Ishikawa (cell line): ENCODE measurements at regions not wholly inside any gene's neighbourhood (a gene's known extent, or its start where the extent isn't known, plus 50 kb on each side); places are given as distances from the start of the nearest gene placed in this dataset.

Source experiments
- CEBPB ChIP-seq: IDR thresholded peaks from 2 replicates; pipeline ENCODE4 v1.6.1; 2012
- CREB1 ChIP-seq: IDR thresholded peaks from 2 replicates; pipeline ENCODE4 v1.6.1; 2012; ENCODE audit warnings: low read depth
- EGR1 ChIP-seq: IDR thresholded peaks from 2 replicates; pipeline ENCODE4 v1.6.1; 2012
- EP300 ChIP-seq: IDR thresholded peaks from 2 replicates; pipeline ENCODE4 v1.6.1; 2012; ENCODE audit warnings: borderline replicate concordance
- FOXM1 ChIP-seq: IDR thresholded peaks from 2 replicates; pipeline ENCODE4 v1.6.1; 2012; ENCODE audit warnings: low read depth, borderline replicate concordance
- NFIC ChIP-seq: IDR thresholded peaks from 2 replicates; pipeline ENCODE4 v1.6.1; 2012
- RAD21 ChIP-seq: IDR thresholded peaks from 2 replicates; pipeline ENCODE4 v1.6.1; 2012; ENCODE audit warnings: low read depth
- TAF1 ChIP-seq: IDR thresholded peaks from 2 replicates; pipeline ENCODE4 v1.6.1; 2012; ENCODE audit warnings: low read depth, mild to moderate bottlenecking
- TCF12 ChIP-seq: IDR thresholded peaks from 2 replicates; pipeline ENCODE4 v1.6.1; 2012; ENCODE audit warnings: low read depth
- TEAD4 ChIP-seq: IDR thresholded peaks from 2 replicates; pipeline ENCODE4 v1.6.1; 2012
- USF1 ChIP-seq: IDR thresholded peaks from 2 replicates; pipeline ENCODE4 v1.6.1; 2012
- YY1 ChIP-seq: IDR thresholded peaks from 2 replicates; pipeline ENCODE4 v1.6.1; 2012; ENCODE audit warnings: low read depth
- ZBTB7A ChIP-seq: IDR thresholded peaks from 2 replicates; pipeline ENCODE4 v1.6.1; 2012; ENCODE audit warnings: low read depth
- TF ChIP-seq, protein P1 (sequence below): IDR thresholded peaks from 2 replicates; pipeline ENCODE4 v1.6.1; 2012
- TF ChIP-seq, protein P2 (sequence below): IDR thresholded peaks from 2 replicates; pipeline ENCODE4 v1.6.1; 2012; ENCODE audit warnings: low read depth, mild to moderate bottlenecking

DNA sequence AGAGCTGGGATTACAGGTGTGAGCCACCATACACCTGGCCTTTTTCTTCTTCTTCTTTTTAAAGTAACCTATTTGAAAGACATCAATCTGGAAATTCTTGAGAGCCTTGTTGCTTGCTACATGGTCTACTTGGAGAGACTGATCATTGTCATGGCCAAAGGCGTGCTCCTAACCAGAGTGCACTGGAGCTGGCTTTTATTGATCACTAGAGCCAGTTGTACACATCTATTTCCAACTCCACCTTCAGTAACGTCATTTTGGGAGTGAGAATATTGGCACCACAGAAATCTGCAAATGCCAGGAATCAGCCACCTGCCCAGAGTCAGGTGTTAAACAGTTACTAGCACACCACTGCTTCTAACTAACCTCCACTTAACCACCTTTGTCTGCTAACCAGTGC lies 735.1 kb downstream of the TYW1 start:
- TF ChIP-seq CEBPB (no peak), NFIC (no peak), TCF12 (no peak), TEAD4 (no peak), ZBTB7A (no peak), USF1 (no peak)

DNA sequence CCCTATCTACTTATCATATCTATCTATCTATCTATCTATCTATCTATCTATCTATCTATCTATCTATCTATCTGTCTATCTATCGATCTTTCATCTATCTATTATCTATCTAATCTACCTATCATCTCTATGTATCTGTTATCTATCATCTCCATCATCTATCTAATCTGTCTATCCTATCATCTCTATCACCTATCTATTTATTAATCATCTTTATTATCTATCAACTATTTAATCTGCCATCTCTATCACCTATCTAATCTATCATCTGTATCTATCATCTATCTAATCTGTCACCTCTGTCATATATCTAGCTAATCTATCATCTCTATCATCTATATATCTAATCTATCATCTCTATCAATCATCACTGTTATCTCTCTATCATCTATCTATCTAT lies 736.3 kb downstream of the TYW1 start:
- TF ChIP-seq TCF12 (no peak), USF1 (no peak), RAD21 (no peak), EP300 (no peak), NFIC (no peak), TEAD4 (no peak), CREB1 (no peak)
- TF ChIP-seq, protein P1, sequence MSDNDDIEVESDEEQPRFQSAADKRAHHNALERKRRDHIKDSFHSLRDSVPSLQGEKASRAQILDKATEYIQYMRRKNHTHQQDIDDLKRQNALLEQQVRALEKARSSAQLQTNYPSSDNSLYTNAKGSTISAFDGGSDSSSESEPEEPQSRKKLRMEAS, result no peak
- TF ChIP-seq, protein P2, sequence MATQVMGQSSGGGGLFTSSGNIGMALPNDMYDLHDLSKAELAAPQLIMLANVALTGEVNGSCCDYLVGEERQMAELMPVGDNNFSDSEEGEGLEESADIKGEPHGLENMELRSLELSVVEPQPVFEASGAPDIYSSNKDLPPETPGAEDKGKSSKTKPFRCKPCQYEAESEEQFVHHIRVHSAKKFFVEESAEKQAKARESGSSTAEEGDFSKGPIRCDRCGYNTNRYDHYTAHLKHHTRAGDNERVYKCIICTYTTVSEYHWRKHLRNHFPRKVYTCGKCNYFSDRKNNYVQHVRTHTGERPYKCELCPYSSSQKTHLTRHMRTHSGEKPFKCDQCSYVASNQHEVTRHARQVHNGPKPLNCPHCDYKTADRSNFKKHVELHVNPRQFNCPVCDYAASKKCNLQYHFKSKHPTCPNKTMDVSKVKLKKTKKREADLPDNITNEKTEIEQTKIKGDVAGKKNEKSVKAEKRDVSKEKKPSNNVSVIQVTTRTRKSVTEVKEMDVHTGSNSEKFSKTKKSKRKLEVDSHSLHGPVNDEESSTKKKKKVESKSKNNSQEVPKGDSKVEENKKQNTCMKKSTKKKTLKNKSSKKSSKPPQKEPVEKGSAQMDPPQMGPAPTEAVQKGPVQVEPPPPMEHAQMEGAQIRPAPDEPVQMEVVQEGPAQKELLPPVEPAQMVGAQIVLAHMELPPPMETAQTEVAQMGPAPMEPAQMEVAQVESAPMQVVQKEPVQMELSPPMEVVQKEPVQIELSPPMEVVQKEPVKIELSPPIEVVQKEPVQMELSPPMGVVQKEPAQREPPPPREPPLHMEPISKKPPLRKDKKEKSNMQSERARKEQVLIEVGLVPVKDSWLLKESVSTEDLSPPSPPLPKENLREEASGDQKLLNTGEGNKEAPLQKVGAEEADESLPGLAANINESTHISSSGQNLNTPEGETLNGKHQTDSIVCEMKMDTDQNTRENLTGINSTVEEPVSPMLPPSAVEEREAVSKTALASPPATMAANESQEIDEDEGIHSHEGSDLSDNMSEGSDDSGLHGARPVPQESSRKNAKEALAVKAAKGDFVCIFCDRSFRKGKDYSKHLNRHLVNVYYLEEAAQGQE, result no peak

DNA sequence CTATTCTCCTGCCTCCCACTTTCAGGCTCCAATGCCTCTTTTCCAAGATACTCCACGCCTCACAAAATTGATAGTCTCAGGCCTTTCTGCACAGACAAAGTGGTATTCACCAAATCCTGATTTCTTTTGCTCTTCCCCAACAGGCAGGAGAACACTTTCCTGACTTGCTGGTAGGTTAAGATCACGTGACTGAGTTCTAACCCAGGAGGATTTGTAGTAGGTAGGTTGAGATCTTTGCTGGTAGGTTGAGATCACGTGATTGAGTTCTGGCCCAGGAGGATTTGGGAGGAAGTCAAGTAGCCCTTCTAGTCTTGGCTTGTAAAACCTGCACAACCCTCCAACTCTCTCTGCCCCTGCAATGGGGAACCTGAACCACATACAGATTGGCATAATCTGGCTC lies 741.5 kb downstream of the TYW1 start:
- TF ChIP-seq ZBTB7A, result no peak
- no peak for TF ChIP-seq YY1
- no peak for TF ChIP-seq EGR1
- TF ChIP-seq EP300, result no peak
- TF ChIP-seq TEAD4, result no peak
- TF ChIP-seq RAD21, result no peak
- no peak for TF ChIP-seq TCF12
- TF ChIP-seq, protein P2, result no peak

DNA sequence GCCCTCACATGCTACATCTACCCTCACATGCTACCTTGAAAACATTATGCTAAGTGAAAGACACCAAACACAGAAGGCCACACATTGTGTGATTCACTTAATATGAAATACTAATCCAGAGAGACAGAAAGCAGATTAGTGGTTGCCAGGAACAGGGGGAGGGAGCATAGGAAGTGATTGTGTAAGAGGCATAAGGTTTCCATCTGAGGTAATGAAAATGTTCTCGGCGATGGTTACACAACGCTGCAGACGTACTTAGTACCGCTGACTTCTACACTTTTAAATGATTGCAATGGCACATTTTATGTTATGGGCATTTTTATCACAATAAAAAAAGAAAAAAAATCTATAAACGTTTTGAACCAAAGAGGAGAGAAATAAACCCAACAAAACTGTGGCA lies 742.3 kb downstream of the TYW1 start:
- no peak for TF ChIP-seq NFIC
- TF ChIP-seq, protein P2, result no peak
- TF ChIP-seq EP300, result no peak
- TF ChIP-seq, protein P1, result no peak
- no peak for TF ChIP-seq CREB1
- no peak for TF ChIP-seq TEAD4
- no peak for TF ChIP-seq YY1
- TF ChIP-seq TAF1, result no peak
- no peak for TF ChIP-seq EGR1
- TF ChIP-seq USF1, result no peak
- TF ChIP-seq ZBTB7A, result no peak
- no peak for TF ChIP-seq FOXM1
- no peak for TF ChIP-seq RAD21
- no peak for TF ChIP-seq TCF12

DNA sequence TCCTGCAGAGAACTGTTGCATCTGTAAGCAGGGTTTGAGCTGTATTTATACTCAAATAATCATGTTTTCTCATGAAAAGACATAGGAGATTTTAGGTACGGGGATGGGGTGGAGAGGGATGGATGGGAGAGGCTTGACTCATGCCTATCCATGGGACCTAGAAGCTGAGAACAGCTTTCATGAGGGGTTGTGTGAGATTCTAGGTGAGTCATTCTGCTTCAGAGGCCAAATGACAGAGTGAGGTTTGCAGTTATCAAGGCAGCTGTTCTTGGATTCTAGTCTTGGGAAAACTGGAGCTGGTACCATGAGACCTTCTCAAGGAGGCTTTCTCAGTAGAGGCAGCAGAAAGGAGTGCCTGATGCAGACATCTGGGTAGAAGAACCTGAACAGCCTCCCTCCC lies 746.9 kb downstream of the TYW1 start:
- no peak for TF ChIP-seq NFIC
- TF ChIP-seq FOXM1, result no peak
- no peak for TF ChIP-seq CREB1
- TF ChIP-seq TCF12, result no peak
- no peak for TF ChIP-seq USF1
- no peak for TF ChIP-seq TAF1
- TF ChIP-seq EP300, result no peak
- TF ChIP-seq, protein P2, result no peak
